Liver (tissue), 8 donors: ENCODE measurements at regions not wholly inside any gene's neighbourhood (a gene's known extent, or its start where the extent isn't known, plus 50 kb on each side); places are given as distances from the start of the nearest gene placed in this dataset.

Experiments used
- DNase-seq: peaks from one replicate; pipeline ENCODE4 v3.0.0-alpha.2; 2017; ENCODE audit warnings: low spot score
- H3K27ac ChIP-seq, 2 donors: one replicate each; pipeline ENCODE4 v1.7.0; 2013; ENCODE audit warnings: inconsistent platforms in 2 of 2, low read length in 2 of 2, control low read depth in 1 of 2, low read depth in 1 of 2, mild to moderate bottlenecking in 1 of 2
- H3K27me3 ChIP-seq, 4 donors: one replicate each; pipeline versions ENCODE4 v1.6.1 to v1.7.0; 2013; ENCODE audit warnings: low read length in 3 of 4, inconsistent platforms in 1 of 4, mild to moderate bottlenecking in 1 of 4, moderate library complexity in 1 of 4; ENCODE audit not compliant: control insufficient read depth in 4 of 4, insufficient read depth in 4 of 4
- H3K36me3 ChIP-seq, 4 donors: one replicate each; pipeline versions ENCODE4 v1.6.1 to v1.7.0; 2013; ENCODE audit warnings: low read length in 3 of 4, mild to moderate bottlenecking in 3 of 4, low read depth in 1 of 4, moderate library complexity in 1 of 4; ENCODE audit not compliant: control insufficient read depth in 4 of 4, insufficient read depth in 3 of 4
- H3K4me1 ChIP-seq, 4 donors: one replicate each; pipeline versions ENCODE4 v1.6.1 to v1.7.0; 2013; ENCODE audit warnings: low read length in 3 of 4, mild to moderate bottlenecking in 3 of 4, moderate library complexity in 1 of 4; ENCODE audit not compliant: control insufficient read depth in 4 of 4, insufficient read depth in 4 of 4
- H3K4me3 ChIP-seq, 3 donors: one replicate each; pipeline versions ENCODE4 v1.6.1 to v1.7.0; 2013; ENCODE audit warnings: low read length in 3 of 3, control low read depth in 1 of 3, low read depth in 1 of 3, mild to moderate bottlenecking in 1 of 3
- H3K9ac ChIP-seq, 2 donors: one replicate each; pipeline ENCODE4 v1.7.0; 2013; ENCODE audit warnings: low read length in 2 of 2, mild to moderate bottlenecking in 2 of 2, moderate library complexity in 2 of 2, control low read depth in 1 of 2, low read depth in 1 of 2
- H3K9me3 ChIP-seq, 4 donors: one replicate each; pipeline versions ENCODE4 v1.6.1 to v1.7.0; 2013; ENCODE audit warnings: low read length in 3 of 4; ENCODE audit not compliant: control insufficient read depth in 4 of 4
- EGR1 ChIP-seq, 2 donors: IDR thresholded peaks; 2 replicates each; pipeline ENCODE4 v1.6.1; 2016 to 2018; ENCODE audit warnings: antibody characterized with exemption in 2 of 2, low read depth in 2 of 2
- FOXA1 ChIP-seq: IDR thresholded peaks from 2 replicates; pipeline ENCODE4 v1.6.1; 2016; ENCODE audit warnings: antibody characterized with exemption
- FOXA2 ChIP-seq: IDR thresholded peaks from 2 replicates; pipeline ENCODE4 v1.6.1; 2016; ENCODE audit warnings: antibody characterized with exemption
- GABPA ChIP-seq, 2 donors: IDR thresholded peaks in 1 of 2; conservative IDR thresholded peaks in 1 of 2; 2 replicates each; pipeline ENCODE4 v1.6.1; 2016; ENCODE audit warnings: antibody characterized with exemption in 2 of 2, mild to moderate bottlenecking in 1 of 2, moderate library complexity in 1 of 2
- HNF4A ChIP-seq, 2 donors: conservative IDR thresholded peaks; 2 replicates each; pipeline ENCODE4 v1.6.1; 2016; ENCODE audit warnings: antibody characterized with exemption in 2 of 2, mild to moderate bottlenecking in 2 of 2
- HNF4G ChIP-seq: IDR thresholded peaks from 2 replicates; pipeline ENCODE4 v1.6.1; 2016; ENCODE audit warnings: antibody characterized with exemption
- JUND ChIP-seq, 2 donors: IDR thresholded peaks; 2 replicates each; pipeline ENCODE4 v1.6.1; 2016; ENCODE audit warnings: antibody characterized with exemption in 2 of 2
- NR2F2 ChIP-seq: IDR thresholded peaks from 2 replicates; pipeline ENCODE4 v1.6.1; 2016; ENCODE audit warnings: antibody characterized with exemption
- RAD21 ChIP-seq, 2 donors: IDR thresholded peaks; 2 replicates each; pipeline ENCODE4 v1.6.1; 2016; ENCODE audit warnings: antibody characterized with exemption in 2 of 2, mild to moderate bottlenecking in 2 of 2
- RXRA ChIP-seq, 2 donors: IDR thresholded peaks; 2 replicates each; pipeline ENCODE4 v1.6.1; 2017 to 2018; ENCODE audit warnings: antibody characterized with exemption in 2 of 2, mild to moderate bottlenecking in 1 of 2
- SP1 ChIP-seq: IDR thresholded peaks from 2 replicates; pipeline ENCODE4 v1.6.1; 2018; ENCODE audit warnings: antibody characterized with exemption, mild to moderate bottlenecking
- TAF1 ChIP-seq: conservative IDR thresholded peaks from 2 replicates; pipeline ENCODE4 v1.6.1; 2016; ENCODE audit warnings: antibody characterized with exemption, mild to moderate bottlenecking
- YY1 ChIP-seq: IDR thresholded peaks from 2 replicates; pipeline ENCODE4 v1.6.1; 2016; ENCODE audit warnings: antibody characterized with exemption, mild to moderate bottlenecking
- WGBS: extraction: QIAGEN DNeasy Blood & Tissue Kit; methylation state at CpG from one replicate; pipeline ENCODE4 v1.1.7; 2013; 5-methylcytosine and 5-hydroxymethylcytosine counted together
- TF ChIP-seq, protein P1 (sequence below): IDR thresholded peaks from 2 replicates; pipeline ENCODE4 v1.6.1; 2016; ENCODE audit warnings: antibody characterized with exemption
- TF ChIP-seq, protein P2 (sequence below): fragments of 150-350 bp; IDR thresholded peaks from 2 replicates; pipeline ENCODE4 v1.5.1; 2017; ENCODE audit warnings: improper control_type of control experiment, low read depth, low read length; ENCODE audit not compliant: missing input control
- TF ChIP-seq, protein P3 (sequence below): IDR thresholded peaks from 2 replicates; pipeline ENCODE4 v1.6.1; 2016; ENCODE audit warnings: antibody characterized with exemption, mild to moderate bottlenecking
- TF ChIP-seq, protein P4 (sequence below): IDR thresholded peaks from 2 replicates; pipeline ENCODE4 v1.6.1; 2016; ENCODE audit warnings: antibody characterized with exemption
- TF ChIP-seq, protein P5 (sequence below): IDR thresholded peaks from 2 replicates; pipeline ENCODE4 v1.6.1; 2016; ENCODE audit warnings: antibody characterized with exemption
- donor health status: healthy.
- donor health status: healthy.
- donor health status: healthy.
- donor health status: healthy.
- donor health status: healthy.

DNA sequence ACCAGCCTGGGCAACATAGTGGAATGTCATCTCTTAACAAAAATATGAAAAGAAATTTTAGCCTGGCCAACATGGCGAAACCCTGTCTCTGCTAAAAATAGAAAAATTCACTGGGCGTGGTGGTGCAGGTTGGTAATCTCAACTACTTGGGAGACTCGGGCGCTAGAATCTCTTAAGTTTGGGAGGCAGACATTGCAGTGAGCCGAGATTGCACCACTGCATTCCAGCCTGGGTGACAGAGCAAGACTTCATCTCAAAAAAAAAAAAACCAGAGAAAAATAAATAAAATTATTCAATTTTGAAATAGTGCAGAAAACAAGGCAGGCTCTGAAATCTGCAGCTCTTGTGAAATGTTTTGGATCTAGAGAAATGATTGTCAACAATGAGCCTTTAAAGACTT is 397.3 kb upstream of the AMELY start:
- no peaks in the 10 kb centered on the region for H3K4me1 ChIP-seq
- H3K27me3 ChIP-seq: no peaks in the 10 kb centered on the region
- H3K27ac ChIP-seq: no peak overlapping the region
- no peak overlapping the region for H3K9ac ChIP-seq
- no peak for TF ChIP-seq HNF4A (conservative IDR thresholded peaks at IDR 0.05)
- TF ChIP-seq SP1: no peak
- TF ChIP-seq YY1: no peak
- TF ChIP-seq TAF1: no peak
- TF ChIP-seq, protein P1, sequence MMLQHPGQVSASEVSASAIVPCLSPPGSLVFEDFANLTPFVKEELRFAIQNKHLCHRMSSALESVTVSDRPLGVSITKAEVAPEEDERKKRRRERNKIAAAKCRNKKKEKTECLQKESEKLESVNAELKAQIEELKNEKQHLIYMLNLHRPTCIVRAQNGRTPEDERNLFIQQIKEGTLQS: no peak
- no peak for TF ChIP-seq FOXA2
- no peak for TF ChIP-seq HNF4G
- TF ChIP-seq NR2F2: no peak
- TF ChIP-seq, protein P2, sequence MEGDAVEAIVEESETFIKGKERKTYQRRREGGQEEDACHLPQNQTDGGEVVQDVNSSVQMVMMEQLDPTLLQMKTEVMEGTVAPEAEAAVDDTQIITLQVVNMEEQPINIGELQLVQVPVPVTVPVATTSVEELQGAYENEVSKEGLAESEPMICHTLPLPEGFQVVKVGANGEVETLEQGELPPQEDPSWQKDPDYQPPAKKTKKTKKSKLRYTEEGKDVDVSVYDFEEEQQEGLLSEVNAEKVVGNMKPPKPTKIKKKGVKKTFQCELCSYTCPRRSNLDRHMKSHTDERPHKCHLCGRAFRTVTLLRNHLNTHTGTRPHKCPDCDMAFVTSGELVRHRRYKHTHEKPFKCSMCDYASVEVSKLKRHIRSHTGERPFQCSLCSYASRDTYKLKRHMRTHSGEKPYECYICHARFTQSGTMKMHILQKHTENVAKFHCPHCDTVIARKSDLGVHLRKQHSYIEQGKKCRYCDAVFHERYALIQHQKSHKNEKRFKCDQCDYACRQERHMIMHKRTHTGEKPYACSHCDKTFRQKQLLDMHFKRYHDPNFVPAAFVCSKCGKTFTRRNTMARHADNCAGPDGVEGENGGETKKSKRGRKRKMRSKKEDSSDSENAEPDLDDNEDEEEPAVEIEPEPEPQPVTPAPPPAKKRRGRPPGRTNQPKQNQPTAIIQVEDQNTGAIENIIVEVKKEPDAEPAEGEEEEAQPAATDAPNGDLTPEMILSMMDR: no peak
- TF ChIP-seq, protein P3, sequence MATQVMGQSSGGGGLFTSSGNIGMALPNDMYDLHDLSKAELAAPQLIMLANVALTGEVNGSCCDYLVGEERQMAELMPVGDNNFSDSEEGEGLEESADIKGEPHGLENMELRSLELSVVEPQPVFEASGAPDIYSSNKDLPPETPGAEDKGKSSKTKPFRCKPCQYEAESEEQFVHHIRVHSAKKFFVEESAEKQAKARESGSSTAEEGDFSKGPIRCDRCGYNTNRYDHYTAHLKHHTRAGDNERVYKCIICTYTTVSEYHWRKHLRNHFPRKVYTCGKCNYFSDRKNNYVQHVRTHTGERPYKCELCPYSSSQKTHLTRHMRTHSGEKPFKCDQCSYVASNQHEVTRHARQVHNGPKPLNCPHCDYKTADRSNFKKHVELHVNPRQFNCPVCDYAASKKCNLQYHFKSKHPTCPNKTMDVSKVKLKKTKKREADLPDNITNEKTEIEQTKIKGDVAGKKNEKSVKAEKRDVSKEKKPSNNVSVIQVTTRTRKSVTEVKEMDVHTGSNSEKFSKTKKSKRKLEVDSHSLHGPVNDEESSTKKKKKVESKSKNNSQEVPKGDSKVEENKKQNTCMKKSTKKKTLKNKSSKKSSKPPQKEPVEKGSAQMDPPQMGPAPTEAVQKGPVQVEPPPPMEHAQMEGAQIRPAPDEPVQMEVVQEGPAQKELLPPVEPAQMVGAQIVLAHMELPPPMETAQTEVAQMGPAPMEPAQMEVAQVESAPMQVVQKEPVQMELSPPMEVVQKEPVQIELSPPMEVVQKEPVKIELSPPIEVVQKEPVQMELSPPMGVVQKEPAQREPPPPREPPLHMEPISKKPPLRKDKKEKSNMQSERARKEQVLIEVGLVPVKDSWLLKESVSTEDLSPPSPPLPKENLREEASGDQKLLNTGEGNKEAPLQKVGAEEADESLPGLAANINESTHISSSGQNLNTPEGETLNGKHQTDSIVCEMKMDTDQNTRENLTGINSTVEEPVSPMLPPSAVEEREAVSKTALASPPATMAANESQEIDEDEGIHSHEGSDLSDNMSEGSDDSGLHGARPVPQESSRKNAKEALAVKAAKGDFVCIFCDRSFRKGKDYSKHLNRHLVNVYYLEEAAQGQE: no peak
- TF ChIP-seq JUND (IDR thresholded peaks at IDR 0.05): no peak
- TF ChIP-seq GABPA (IDR thresholded peaks at IDR 0.05 in 1 of 2, conservative IDR thresholded peaks at IDR 0.05 in 1 of 2): no peak
- TF ChIP-seq RAD21 (IDR thresholded peaks at IDR 0.05): no peak
- no peak for TF ChIP-seq FOXA1
- TF ChIP-seq RXRA (IDR thresholded peaks at IDR 0.05): no peak
- TF ChIP-seq, protein P4, sequence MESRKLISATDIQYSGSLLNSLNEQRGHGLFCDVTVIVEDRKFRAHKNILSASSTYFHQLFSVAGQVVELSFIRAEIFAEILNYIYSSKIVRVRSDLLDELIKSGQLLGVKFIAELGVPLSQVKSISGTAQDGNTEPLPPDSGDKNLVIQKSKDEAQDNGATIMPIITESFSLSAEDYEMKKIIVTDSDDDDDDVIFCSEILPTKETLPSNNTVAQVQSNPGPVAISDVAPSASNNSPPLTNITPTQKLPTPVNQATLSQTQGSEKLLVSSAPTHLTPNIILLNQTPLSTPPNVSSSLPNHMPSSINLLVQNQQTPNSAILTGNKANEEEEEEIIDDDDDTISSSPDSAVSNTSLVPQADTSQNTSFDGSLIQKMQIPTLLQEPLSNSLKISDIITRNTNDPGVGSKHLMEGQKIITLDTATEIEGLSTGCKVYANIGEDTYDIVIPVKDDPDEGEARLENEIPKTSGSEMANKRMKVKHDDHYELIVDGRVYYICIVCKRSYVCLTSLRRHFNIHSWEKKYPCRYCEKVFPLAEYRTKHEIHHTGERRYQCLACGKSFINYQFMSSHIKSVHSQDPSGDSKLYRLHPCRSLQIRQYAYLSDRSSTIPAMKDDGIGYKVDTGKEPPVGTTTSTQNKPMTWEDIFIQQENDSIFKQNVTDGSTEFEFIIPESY: no peak
- TF ChIP-seq, protein P5, sequence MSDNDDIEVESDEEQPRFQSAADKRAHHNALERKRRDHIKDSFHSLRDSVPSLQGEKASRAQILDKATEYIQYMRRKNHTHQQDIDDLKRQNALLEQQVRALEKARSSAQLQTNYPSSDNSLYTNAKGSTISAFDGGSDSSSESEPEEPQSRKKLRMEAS: no peak
- H3K36me3 ChIP-seq: no peaks in the 10 kb centered on the region
- no peak for DNase-seq
- H3K4me3 ChIP-seq: no peak overlapping the region
- 98% methylated on average over 5 of the region's 5 CpGs for WGBS
- H3K9me3 ChIP-seq: no peaks in the 10 kb centered on the region

DNA sequence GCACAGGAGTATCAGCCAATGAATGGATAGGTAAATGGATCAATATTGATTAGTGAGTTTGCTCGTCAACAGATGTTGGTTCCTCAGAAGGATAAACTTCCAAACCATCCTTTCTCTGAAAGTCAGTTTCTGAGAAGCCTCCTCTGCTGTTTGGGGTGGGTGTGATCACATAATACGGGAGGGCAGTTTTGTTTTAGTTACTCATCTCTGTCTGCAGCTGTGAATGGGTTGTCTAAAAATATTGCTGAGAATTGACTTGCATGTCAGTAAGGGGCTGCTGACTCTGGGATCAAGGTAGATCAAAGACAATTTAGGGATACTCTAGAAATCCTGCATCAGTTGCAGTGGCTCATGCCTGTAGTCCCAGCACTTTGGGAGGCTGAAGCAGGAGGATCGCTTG is 390.8 kb upstream of the AMELY start:
- Histone ChIP-seq H3K36me3 (no peaks in the 10 kb centered on the region), H3K27ac (no peak overlapping the region), H3K4me1 (no peaks in the 10 kb centered on the region), H3K9ac (no peak overlapping the region), H3K4me3 (no peak overlapping the region), H3K9me3 (no peaks in the 10 kb centered on the region), H3K27me3 (no peaks in the 10 kb centered on the region)
- DNase-seq: no peak
- 91% methylated on average over 3 of the region's 3 CpGs for WGBS
- no peak for TF ChIP-seq EGR1 (IDR thresholded peaks at IDR 0.05; ENCODE audit: low read depth in 2 of 2)
- TF ChIP-seq, protein P2: no peak
- TF ChIP-seq NR2F2: no peak
